OCI-LY3 (cell line): ENCODE measurements at regions not wholly inside any gene's neighbourhood (a gene's known extent, or its start where the extent isn't known, plus 50 kb on each side); places are given as distances from the start of the nearest gene placed in this dataset.

ENCODE experiments used
- H2AFZ ChIP-seq: fragments of 200-600, 300-600 bp; shearing (Covaris generic); 2 replicates; pipeline ENCODE4 v1.6.0; 2014; ENCODE audit warnings: antibody characterized with exemption, low read depth, low read length
- H3K27ac ChIP-seq: fragments of 200-600, 300-600 bp; sonication (generic); 2 replicates; pipeline ENCODE4 v1.5.1; 2014; ENCODE audit warnings: mild to moderate bottlenecking, low read length, moderate library complexity, mixed read lengths
- H3K27me3 ChIP-seq: fragments of 200-600, 300-600 bp; sonication (generic); 2 replicates; pipeline ENCODE4 v1.6.1; 2014; ENCODE audit warnings: low read depth, low read length, mixed read lengths
- H3K36me3 ChIP-seq: fragments of 200-600, 300-600 bp; sonication (generic); replicated peaks from 2 replicates; pipeline ENCODE3; 2014; ENCODE audit warnings: low read depth, low read length, mixed read lengths
- H3K4me1 ChIP-seq: fragments of 300-600, 200-600 bp; sonication (generic); 2 replicates; pipeline ENCODE4 v1.6.1; 2014; ENCODE audit warnings: low read length, mixed read lengths
- H3K4me2 ChIP-seq: fragments of 200-600, 300-600 bp; sonication (generic); 2 replicates; pipeline ENCODE4 v1.6.1; 2014; ENCODE audit warnings: low read length, mixed read lengths
- H3K4me3 ChIP-seq: fragments of 300-600, 200-600 bp; sonication (generic); 2 replicates; pipeline ENCODE4 v1.5.1; 2014; ENCODE audit warnings: antibody characterized with exemption, mild to moderate bottlenecking, low read length, moderate library complexity
- H3K79me2 ChIP-seq: fragments of 300-600, 200-600 bp; shearing (Covaris generic); 2 replicates; pipeline ENCODE4 v1.6.1; 2014; ENCODE audit warnings: mild to moderate bottlenecking, low read length, mixed read lengths
- H3K9ac ChIP-seq: fragments of 300-600, 200-600 bp; shearing (Covaris generic); 2 replicates; pipeline ENCODE4 v1.6.0; 2014; ENCODE audit warnings: mild to moderate bottlenecking, low read length, moderate library complexity
- H3K9me3 ChIP-seq: fragments of 200-600, 300-600 bp; shearing (Covaris generic); 2 replicates; pipeline ENCODE4 v1.6.1; 2014; ENCODE audit warnings: low read length, mixed read lengths; ENCODE audit not compliant: insufficient read depth
- H4K20me1 ChIP-seq: fragments of 200-600, 300-600 bp; sonication (generic); 2 replicates; pipeline ENCODE4 v1.6.1; 2016; ENCODE audit warnings: low read length, mixed read lengths; ENCODE audit not compliant: insufficient read depth
- EZH2phosphoT487 ChIP-seq: fragments of 200-600 bp; shearing (Covaris generic); IDR thresholded peaks from 2 replicates; pipeline ENCODE4 v1.6.1; 2018; ENCODE audit warnings: antibody characterized with exemption, mixed run types, low read depth
- TF ChIP-seq, protein P1 (sequence below): fragments of 200-600, 300-600 bp; sonication (generic); IDR thresholded peaks from 2 replicates; pipeline ENCODE4 v1.5.1; 2014; ENCODE audit warnings: antibody characterized with exemption, low read length, low read depth

DNA sequence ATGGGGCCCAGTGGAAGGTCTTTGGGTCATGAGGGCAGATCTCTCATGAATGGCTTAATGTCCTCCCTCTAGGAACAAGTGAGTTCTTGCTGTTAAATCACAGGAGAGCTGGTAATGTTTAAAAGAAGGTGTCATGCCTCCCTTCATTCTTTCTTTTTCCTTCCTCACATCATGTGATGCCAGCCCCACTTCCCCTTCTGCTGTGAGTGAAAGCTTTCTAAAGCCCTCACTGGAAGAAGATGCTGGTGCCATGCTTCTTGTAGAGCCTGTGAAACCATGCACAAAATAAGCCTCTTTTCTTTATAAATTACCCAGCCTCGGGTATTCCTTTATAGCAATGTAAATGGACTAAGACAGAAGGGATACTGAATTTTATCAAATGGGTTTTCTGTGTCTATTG lies 66.1 kb upstream of the ZNF827 start:
- peaks cover 8% of the 10 kb centered on the region for H3K36me3 ChIP-seq
- H3K79me2 ChIP-seq: no peaks in the 10 kb centered on the region
- no peaks in the 10 kb centered on the region for H4K20me1 ChIP-seq
- H3K4me1 ChIP-seq: peaks cover 6% of the 10 kb centered on the region; the same call in 1 of the 2 replicates
- peaks cover 10% of the 10 kb centered on the region for H3K9me3 ChIP-seq
- no peaks in the 10 kb centered on the region for H3K27me3 ChIP-seq
- no peak overlapping the region for H3K4me2 ChIP-seq
- H2AFZ ChIP-seq: no peak overlapping the region
- H3K9ac ChIP-seq: no peak overlapping the region
- H3K4me3 ChIP-seq: no peak overlapping the region
- H3K27ac ChIP-seq: no peak overlapping the region
- no peak for TF ChIP-seq EZH2phosphoT487
- TF ChIP-seq, protein P1, sequence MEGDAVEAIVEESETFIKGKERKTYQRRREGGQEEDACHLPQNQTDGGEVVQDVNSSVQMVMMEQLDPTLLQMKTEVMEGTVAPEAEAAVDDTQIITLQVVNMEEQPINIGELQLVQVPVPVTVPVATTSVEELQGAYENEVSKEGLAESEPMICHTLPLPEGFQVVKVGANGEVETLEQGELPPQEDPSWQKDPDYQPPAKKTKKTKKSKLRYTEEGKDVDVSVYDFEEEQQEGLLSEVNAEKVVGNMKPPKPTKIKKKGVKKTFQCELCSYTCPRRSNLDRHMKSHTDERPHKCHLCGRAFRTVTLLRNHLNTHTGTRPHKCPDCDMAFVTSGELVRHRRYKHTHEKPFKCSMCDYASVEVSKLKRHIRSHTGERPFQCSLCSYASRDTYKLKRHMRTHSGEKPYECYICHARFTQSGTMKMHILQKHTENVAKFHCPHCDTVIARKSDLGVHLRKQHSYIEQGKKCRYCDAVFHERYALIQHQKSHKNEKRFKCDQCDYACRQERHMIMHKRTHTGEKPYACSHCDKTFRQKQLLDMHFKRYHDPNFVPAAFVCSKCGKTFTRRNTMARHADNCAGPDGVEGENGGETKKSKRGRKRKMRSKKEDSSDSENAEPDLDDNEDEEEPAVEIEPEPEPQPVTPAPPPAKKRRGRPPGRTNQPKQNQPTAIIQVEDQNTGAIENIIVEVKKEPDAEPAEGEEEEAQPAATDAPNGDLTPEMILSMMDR: no peak

DNA sequence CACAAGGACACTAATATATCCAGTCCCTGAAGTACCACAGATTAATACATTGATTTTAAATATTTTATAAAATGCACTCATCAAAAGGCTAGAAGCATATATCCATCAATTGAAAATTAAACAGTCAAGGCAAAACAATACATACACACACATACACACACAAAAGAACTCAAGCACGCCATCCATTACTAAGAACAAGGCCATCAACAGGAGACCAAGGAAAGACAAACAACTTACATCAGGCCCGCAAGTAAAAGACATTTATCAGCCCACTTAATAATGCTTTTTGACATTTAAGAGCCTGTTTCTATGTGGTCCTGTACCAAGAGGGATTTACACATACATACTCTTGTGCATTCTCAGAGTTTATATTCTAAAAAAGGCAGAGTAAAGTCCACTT lies 50.0 kb upstream of the ZNF827 start:
- no peaks in the 10 kb centered on the region for H3K36me3 ChIP-seq
- no peaks in the 10 kb centered on the region for H3K27me3 ChIP-seq
- TF ChIP-seq, protein P1: no peak
- TF ChIP-seq EZH2phosphoT487: no peak

More for the DNA sequence above, 50.0 kb upstream of the ZNF827 start:
- H3K4me2 ChIP-seq: no peak overlapping the region
- no peaks in the 10 kb centered on the region for H4K20me1 ChIP-seq
- no peaks in the 10 kb centered on the region for H3K9me3 ChIP-seq
- H3K9ac ChIP-seq: no peak overlapping the region
- no peak overlapping the region for H2AFZ ChIP-seq
- no peaks in the 10 kb centered on the region for H3K79me2 ChIP-seq
- no peaks in the 10 kb centered on the region for H3K4me1 ChIP-seq
- H3K27ac ChIP-seq: no peak overlapping the region
- H3K4me3 ChIP-seq: no peak overlapping the region
